ENCODE measurements at regions not wholly inside any gene's neighbourhood (a gene's known extent, or its start where the extent isn't known, plus 50 kb on each side); places are given as distances from the start of the nearest gene placed in this dataset.

DNA sequence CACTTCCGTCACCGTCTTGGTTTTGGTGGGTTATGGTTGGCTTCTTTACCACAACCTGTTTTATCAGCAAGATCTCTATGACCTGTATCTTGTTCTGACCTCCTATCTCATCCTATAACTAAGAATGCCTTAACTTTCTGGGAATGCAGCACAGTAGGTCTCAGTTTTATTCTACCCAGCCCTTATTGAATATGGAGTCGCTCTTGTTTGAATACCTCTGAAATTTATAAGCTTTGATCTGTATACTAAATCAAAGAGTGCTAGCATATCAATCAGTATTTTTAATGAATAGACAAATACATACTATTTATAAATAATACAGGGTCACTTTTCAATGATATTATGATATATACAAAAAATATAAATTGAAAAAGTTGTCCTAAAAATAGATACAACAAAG is 690.0 kb downstream of the TRAM1L1 start:
- Histone ChIP-seq H3K9me2 (replicated peaks; ENCODE audit: low read length) (no peaks in the 10 kb centered on the region), H3K36me3 (ENCODE audit: low read depth, low read length) (no peaks in the 10 kb centered on the region), H2AFZ (ENCODE audit: low read length) (no peak overlapping the region), H3F3A (ENCODE audit: low read length, unreplicated experiment) (no peaks in the 10 kb centered on the region), H3K9me3 (ENCODE audit: low read length) (no peaks in the 10 kb centered on the region), H3K27me3 (ENCODE audit: low read length) (no peaks in the 10 kb centered on the region), H4K20me1 (ENCODE audit: low read length) (no peaks in the 10 kb centered on the region), H3K4me3 (ENCODE audit: low read length) (no peak overlapping the region), H3K79me2 (ENCODE audit: low read length) (no peaks in the 10 kb centered on the region), H3K27ac (ENCODE audit: low read length) (no peak overlapping the region), H3K4me1 (ENCODE audit: insufficient read depth, low read length) (no peaks in the 10 kb centered on the region), H3K4me2 (ENCODE audit: low read length) (no peak overlapping the region), H3K9ac (ENCODE audit: low read length) (no peak overlapping the region)
- ATAC-seq (no peak), DNase-seq (no peak)
- POLR2A ChIA-PET (ENCODE audit: unreplicated experiment) = no interaction called here
- no TSS peak for BruUV-seq (replicated peaks)
- CTCF ChIA-PET = no interaction called here
- intact Hi-C loops (cut with micrococcal nuclease) = no loop called here
- TF ChIP-seq EZH2phosphoT487 (IDR thresholded peaks at IDR 0.05; ENCODE audit: borderline replicate concordance, low read length) (no peak), EZH2 (IDR thresholded peaks at IDR 0.05; ENCODE audit: low read length, unreplicated experiment) (no peak)
- TF ChIP-seq, protein P1, sequence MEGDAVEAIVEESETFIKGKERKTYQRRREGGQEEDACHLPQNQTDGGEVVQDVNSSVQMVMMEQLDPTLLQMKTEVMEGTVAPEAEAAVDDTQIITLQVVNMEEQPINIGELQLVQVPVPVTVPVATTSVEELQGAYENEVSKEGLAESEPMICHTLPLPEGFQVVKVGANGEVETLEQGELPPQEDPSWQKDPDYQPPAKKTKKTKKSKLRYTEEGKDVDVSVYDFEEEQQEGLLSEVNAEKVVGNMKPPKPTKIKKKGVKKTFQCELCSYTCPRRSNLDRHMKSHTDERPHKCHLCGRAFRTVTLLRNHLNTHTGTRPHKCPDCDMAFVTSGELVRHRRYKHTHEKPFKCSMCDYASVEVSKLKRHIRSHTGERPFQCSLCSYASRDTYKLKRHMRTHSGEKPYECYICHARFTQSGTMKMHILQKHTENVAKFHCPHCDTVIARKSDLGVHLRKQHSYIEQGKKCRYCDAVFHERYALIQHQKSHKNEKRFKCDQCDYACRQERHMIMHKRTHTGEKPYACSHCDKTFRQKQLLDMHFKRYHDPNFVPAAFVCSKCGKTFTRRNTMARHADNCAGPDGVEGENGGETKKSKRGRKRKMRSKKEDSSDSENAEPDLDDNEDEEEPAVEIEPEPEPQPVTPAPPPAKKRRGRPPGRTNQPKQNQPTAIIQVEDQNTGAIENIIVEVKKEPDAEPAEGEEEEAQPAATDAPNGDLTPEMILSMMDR (conservative IDR thresholded peaks at IDR 0.05; ENCODE audit: low read depth, low read length) = no peak

DNA sequence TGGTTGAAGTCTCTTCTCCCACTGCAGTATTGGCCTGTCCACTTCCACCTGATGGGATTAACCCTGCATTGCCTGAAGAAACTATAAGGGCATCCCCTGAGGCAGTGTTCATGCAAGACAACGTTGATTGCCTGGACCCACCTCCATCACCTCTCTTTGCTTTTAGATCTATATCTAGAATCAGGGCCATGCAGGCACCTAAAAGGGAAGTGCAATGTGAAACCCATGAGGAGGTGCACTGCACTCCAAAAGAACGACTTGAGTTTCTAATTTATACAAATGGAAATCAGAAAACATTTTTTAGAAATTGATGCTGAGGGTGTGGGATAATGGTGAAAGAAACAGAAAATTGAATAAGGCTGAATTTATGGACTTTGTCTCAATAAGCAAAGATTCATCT is 694.4 kb downstream of the TRAM1L1 start:
- no peak overlapping the region for H3K4me2 ChIP-seq (ENCODE audit: low read length)
- H4K20me1 ChIP-seq (ENCODE audit: low read length) = no peaks in the 10 kb centered on the region
- H3K79me2 ChIP-seq (ENCODE audit: low read length) = no peaks in the 10 kb centered on the region
- DNase-seq (no peak), ATAC-seq (no peak)
- CTCF ChIA-PET = no interaction called here
- no peaks in the 10 kb centered on the region for H3K9me2 ChIP-seq (replicated peaks; ENCODE audit: low read length)
- H3K4me1 ChIP-seq (ENCODE audit: insufficient read depth, low read length) = no peaks in the 10 kb centered on the region
- POLR2A ChIA-PET (ENCODE audit: unreplicated experiment) = no interaction called here
- no peak overlapping the region for H2AFZ ChIP-seq (ENCODE audit: low read length)
- TF ChIP-seq EZH2phosphoT487 (IDR thresholded peaks at IDR 0.05; ENCODE audit: borderline replicate concordance, low read length) (no peak), EZH2 (IDR thresholded peaks at IDR 0.05; ENCODE audit: low read length, unreplicated experiment) (no peak)
- TF ChIP-seq, protein P1 (conservative IDR thresholded peaks at IDR 0.05; ENCODE audit: low read depth, low read length) = no peak
- H3K27me3 ChIP-seq (ENCODE audit: low read length) = no peaks in the 10 kb centered on the region
- H3K9ac ChIP-seq (ENCODE audit: low read length) = no peak overlapping the region
- no peaks in the 10 kb centered on the region for H3F3A ChIP-seq (ENCODE audit: low read length, unreplicated experiment)
- no TSS peak for BruUV-seq (replicated peaks)
- H3K36me3 ChIP-seq (ENCODE audit: low read depth, low read length) = no peaks in the 10 kb centered on the region
- H3K27ac ChIP-seq (ENCODE audit: low read length) = no peak overlapping the region
- intact Hi-C loops (cut with micrococcal nuclease) = no loop called here
- no peak overlapping the region for H3K4me3 ChIP-seq (ENCODE audit: low read length)
- no peaks in the 10 kb centered on the region for H3K9me3 ChIP-seq (ENCODE audit: low read length)

GRCh38 chr4:116389139-116389538 is 696.2 kb downstream of the TRAM1L1 start:
- Histone ChIP-seq H3K79me2 (ENCODE audit: low read length) (no peaks in the 10 kb centered on the region), H3K4me2 (ENCODE audit: low read length) (no peak overlapping the region), H3K9me2 (replicated peaks; ENCODE audit: low read length) (no peaks in the 10 kb centered on the region), H3K4me1 (ENCODE audit: insufficient read depth, low read length) (no peaks in the 10 kb centered on the region), H3K36me3 (ENCODE audit: low read depth, low read length) (no peaks in the 10 kb centered on the region), H3K4me3 (ENCODE audit: low read length) (no peak overlapping the region), H3K27ac (ENCODE audit: low read length) (no peak overlapping the region), H3K9ac (ENCODE audit: low read length) (no peak overlapping the region), H3K9me3 (ENCODE audit: low read length) (no peaks in the 10 kb centered on the region), H4K20me1 (ENCODE audit: low read length) (no peaks in the 10 kb centered on the region), H3K27me3 (ENCODE audit: low read length) (no peaks in the 10 kb centered on the region), H2AFZ (ENCODE audit: low read length) (no peak overlapping the region), H3F3A (ENCODE audit: low read length, unreplicated experiment) (no peaks in the 10 kb centered on the region)
- no peak for DNase-seq
- ATAC-seq = no peak
- TF ChIP-seq EZH2phosphoT487 (IDR thresholded peaks at IDR 0.05; ENCODE audit: borderline replicate concordance, low read length) (no peak), EZH2 (IDR thresholded peaks at IDR 0.05; ENCODE audit: low read length, unreplicated experiment) (no peak)
- TF ChIP-seq, protein P1 (conservative IDR thresholded peaks at IDR 0.05; ENCODE audit: low read depth, low read length) = no peak
- intact Hi-C loops (cut with micrococcal nuclease) = no loop called here
- no TSS peak for BruUV-seq (replicated peaks)
- ChIA-PET POLR2A (ENCODE audit: unreplicated experiment) (no interaction called here), CTCF (interaction anchor here (0.7 kb wide), 1 partner anchor 15 kb away, joined by 3 read pairs; no protein-coding TSS in a partner anchor)

Measured in PC-3 (cell line).